ENCODE measurements at regions not wholly inside any gene's neighbourhood (a gene's known extent, or its start where the extent isn't known, plus 50 kb on each side); places are given as distances from the start of the nearest gene placed in this dataset.
A peak's percentile ranks its signal among the peaks of the same experiment; 100 is the strongest.

GRCh38 chr12:88969127-88969526 lies 383.2 kb downstream of the DUSP6 start:
- no peaks in the 10 kb centered on the region for H3K36me3 ChIP-seq (replicated peaks in 1 of 2; ENCODE audit: insufficient read depth in 1 of 2, low read depth in 2 of 2)
- no peak for DNase-seq
- intact Hi-C loops (cut with DNase I), result no loop called here
- H3K9me3 ChIP-seq, result no peaks in the 10 kb centered on the region
- 95 to 99% methylated on average over 5 of the region's 5 CpGs for WGBS, 2 donors
- no peak overlapping the region for H3K27ac ChIP-seq
- no peak for TF ChIP-seq CTCF (IDR thresholded peaks at IDR 0.05)
- TF ChIP-seq POLR2A (IDR thresholded peaks at IDR 0.05), result no peak
- no peaks in the 10 kb centered on the region for H3K27me3 ChIP-seq
- no peaks in the 10 kb centered on the region for H3K4me1 ChIP-seq
- ATAC-seq, result no peak
- H3K4me3 ChIP-seq, result no peak overlapping the region

GRCh38 chr12:88960213-88960878 lies 380.1 kb upstream of the KITLG start:
- 79 to 90% methylated on average over 2 of the region's 2 CpGs for WGBS, 2 donors
- TF ChIP-seq POLR2A (IDR thresholded peaks at IDR 0.05) (no peak), CTCF (IDR thresholded peaks at IDR 0.05) (no peak)
- no peak overlapping the region for H3K27ac ChIP-seq
- H3K27me3 ChIP-seq, result no peaks in the 10 kb centered on the region
- DNase-seq (no peak), ATAC-seq (peak; percentile 33)
- H3K36me3 ChIP-seq (replicated peaks in 1 of 2; ENCODE audit: insufficient read depth in 1 of 2, low read depth in 2 of 2), result no peaks in the 10 kb centered on the region
- no peaks in the 10 kb centered on the region for H3K4me1 ChIP-seq
- no peaks in the 10 kb centered on the region for H3K9me3 ChIP-seq
- no peak overlapping the region for H3K4me3 ChIP-seq
- intact Hi-C loops (cut with DNase I), result no loop called here

GRCh38 chr12:88958946-88959345 lies 378.7 kb upstream of the KITLG start:
- no peak for ATAC-seq
- H3K36me3 ChIP-seq (replicated peaks in 1 of 2; ENCODE audit: insufficient read depth in 1 of 2, low read depth in 2 of 2), result no peaks in the 10 kb centered on the region
- no peak overlapping the region for H3K4me3 ChIP-seq
- no peak for DNase-seq
- intact Hi-C loops (cut with DNase I), result no loop called here
- TF ChIP-seq POLR2A (IDR thresholded peaks at IDR 0.05) (no peak), CTCF (IDR thresholded peaks at IDR 0.05) (no peak)
- no peaks in the 10 kb centered on the region for H3K4me1 ChIP-seq
- H3K9me3 ChIP-seq, result no peaks in the 10 kb centered on the region
- H3K27me3 ChIP-seq, result no peaks in the 10 kb centered on the region
- no peak overlapping the region for H3K27ac ChIP-seq

GRCh38 chr12:88958153-88958552 lies 377.9 kb upstream of the KITLG start:
- H3K4me1 ChIP-seq, result no peaks in the 10 kb centered on the region

More at GRCh38 chr12:88958153-88958552, 377.9 kb upstream of the KITLG start:
- Histone ChIP-seq H3K36me3 (replicated peaks in 1 of 2; ENCODE audit: insufficient read depth in 1 of 2, low read depth in 2 of 2) (no peaks in the 10 kb centered on the region), H3K4me3 (no peak overlapping the region), H3K27me3 (no peaks in the 10 kb centered on the region), H3K9me3 (no peaks in the 10 kb centered on the region), H3K27ac (no peak overlapping the region)
- ATAC-seq, result no peak
- intact Hi-C loops (cut with DNase I), result no loop called here
- no peak for DNase-seq
- TF ChIP-seq CTCF (IDR thresholded peaks at IDR 0.05), result no peak
- no peak for TF ChIP-seq POLR2A (IDR thresholded peaks at IDR 0.05)
